GM18867 (cell line): ENCODE measurements at regions not wholly inside any gene's neighbourhood (a gene's known extent, or its start where the extent isn't known, plus 50 kb on each side); places are given as distances from the start of the nearest gene placed in this dataset.
"Not testable (repeated sequence)": the region's sequence is repeated elsewhere in the genome, so short reads cannot be mapped to it uniquely, and the experiment has no call there.

Experiments
- ATAC-seq: cut with Tn5 transposase; IDR thresholded peaks from one replicate; pipeline ENCODE4 v1.9.1; 2021; ENCODE audit warnings: mild to moderate bottlenecking, moderate library complexity; ENCODE audit not compliant: unreplicated experiment

GRCh38 chr10:57890691-57891090, 377.0 kb downstream of the IPMK start:
- ATAC-seq, result no peak

- ATAC-seq, result not testable (repeated sequence)
These were observed 382.1 kb downstream of the IPMK start for GRCh38 chr10:57885618-57885968.

- no peak for ATAC-seq
These were observed 382.6 kb downstream of the IPMK start for GRCh38 chr10:57884965-57885617.

- ATAC-seq, result no peak
These were observed 383.3 kb downstream of the IPMK start for GRCh38 chr10:57884407-57884806.

GRCh38 chr10:57880446-57881227, 387.1 kb downstream of the IPMK start:
- no peak for ATAC-seq

GRCh38 chr10:57874810-57875209, 392.9 kb downstream of the IPMK start:
- ATAC-seq, result no peak

GRCh38 chr10:57867241-57867640, 400.5 kb downstream of the IPMK start:
- ATAC-seq, result no peak

GRCh38 chr10:57864765-57865680, 402.7 kb downstream of the IPMK start:
- no peak for ATAC-seq

GRCh38 chr10:57849691-57850357, 417.9 kb downstream of the IPMK start:
- no peak for ATAC-seq

GRCh38 chr10:57846307-57847065, 421.2 kb downstream of the IPMK start:
- no peak for ATAC-seq

GRCh38 chr10:57844387-57844998, 423.2 kb downstream of the IPMK start:
- no peak for ATAC-seq

- ATAC-seq, result no peak
These were observed 436.7 kb downstream of the IPMK start for GRCh38 chr10:57830877-57831560.

- no peak for ATAC-seq
These were observed 442.7 kb downstream of the IPMK start for GRCh38 chr10:57825015-57825414.

GRCh38 chr10:57823398-57823797, 444.3 kb downstream of the IPMK start:
- ATAC-seq, result no peak

GRCh38 chr10:57822965-57823364, 444.7 kb downstream of the IPMK start:
- ATAC-seq, result no peak

GRCh38 chr10:57818522-57818921, 449.2 kb downstream of the IPMK start:
- ATAC-seq, result no peak

GRCh38 chr10:57817741-57818140, 450.0 kb downstream of the IPMK start:
- ATAC-seq, result no peak

GRCh38 chr10:57815949-57816348, 451.7 kb downstream of the IPMK start:
- no peak for ATAC-seq

- ATAC-seq, result no peak
These were observed 457.7 kb downstream of the IPMK start for GRCh38 chr10:57809961-57810360.
